Breast epithelium (tissue), 3 donors: ENCODE measurements at regions not wholly inside any gene's neighbourhood (a gene's known extent, or its start where the extent isn't known, plus 50 kb on each side); places are given as distances from the start of the nearest gene placed in this dataset.

Source experiments
- POLR2A ChIP-seq: fragments of 450-650 bp; IDR thresholded peaks from one replicate; pipeline ENCODE4 v1.6.1; 2016; ENCODE audit warnings: antibody characterized with exemption, mild to moderate bottlenecking, moderate library complexity
- POLR2AphosphoS5 ChIP-seq, 3 donors: sonication (generic); formaldehyde crosslinking; IDR thresholded peaks; one replicate each; pipeline ENCODE4 v1.6.1; 2017; ENCODE audit warnings: antibody characterized with exemption in 3 of 3
- TF ChIP-seq, protein P1 (sequence below), 3 donors: fragments of 450-650 bp; IDR thresholded peaks; one replicate each; pipeline ENCODE4 v1.5.1; 2016 to 2017; ENCODE audit warnings: antibody characterized with exemption in 3 of 3, mild to moderate bottlenecking in 3 of 3, moderate library complexity in 3 of 3

- TF ChIP-seq POLR2AphosphoS5 (IDR thresholded peaks at IDR 0.05) (no peak), POLR2A (no peak)
- TF ChIP-seq, protein P1, sequence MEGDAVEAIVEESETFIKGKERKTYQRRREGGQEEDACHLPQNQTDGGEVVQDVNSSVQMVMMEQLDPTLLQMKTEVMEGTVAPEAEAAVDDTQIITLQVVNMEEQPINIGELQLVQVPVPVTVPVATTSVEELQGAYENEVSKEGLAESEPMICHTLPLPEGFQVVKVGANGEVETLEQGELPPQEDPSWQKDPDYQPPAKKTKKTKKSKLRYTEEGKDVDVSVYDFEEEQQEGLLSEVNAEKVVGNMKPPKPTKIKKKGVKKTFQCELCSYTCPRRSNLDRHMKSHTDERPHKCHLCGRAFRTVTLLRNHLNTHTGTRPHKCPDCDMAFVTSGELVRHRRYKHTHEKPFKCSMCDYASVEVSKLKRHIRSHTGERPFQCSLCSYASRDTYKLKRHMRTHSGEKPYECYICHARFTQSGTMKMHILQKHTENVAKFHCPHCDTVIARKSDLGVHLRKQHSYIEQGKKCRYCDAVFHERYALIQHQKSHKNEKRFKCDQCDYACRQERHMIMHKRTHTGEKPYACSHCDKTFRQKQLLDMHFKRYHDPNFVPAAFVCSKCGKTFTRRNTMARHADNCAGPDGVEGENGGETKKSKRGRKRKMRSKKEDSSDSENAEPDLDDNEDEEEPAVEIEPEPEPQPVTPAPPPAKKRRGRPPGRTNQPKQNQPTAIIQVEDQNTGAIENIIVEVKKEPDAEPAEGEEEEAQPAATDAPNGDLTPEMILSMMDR (IDR thresholded peaks at IDR 0.05), result no peak
These were observed 522.0 kb downstream of the PLCL1 start for GRCh38 chr2:198326431-198326830.
